NB4 (cell line): ENCODE measurements at regions not wholly inside any gene's neighbourhood (a gene's known extent, or its start where the extent isn't known, plus 50 kb on each side); places are given as distances from the start of the nearest gene placed in this dataset.

Experiments
- POLR2A ChIP-seq: IDR thresholded peaks from 2 replicates; pipeline ENCODE4 v1.6.1; 2011; ENCODE audit warnings: mild to moderate bottlenecking; ENCODE audit not compliant: insufficient read length; ENCODE audit errors: extremely low read depth
- TF ChIP-seq, protein P1 (sequence below): IDR thresholded peaks from one replicate; pipeline ENCODE4 v1.5.1; 2012; ENCODE audit warnings: low read depth, low read length
- TF ChIP-seq, protein P2 (sequence below): IDR thresholded peaks from 2 replicates; pipeline ENCODE4 v1.6.1; 2011; ENCODE audit warnings: low read depth, low read length

DNA sequence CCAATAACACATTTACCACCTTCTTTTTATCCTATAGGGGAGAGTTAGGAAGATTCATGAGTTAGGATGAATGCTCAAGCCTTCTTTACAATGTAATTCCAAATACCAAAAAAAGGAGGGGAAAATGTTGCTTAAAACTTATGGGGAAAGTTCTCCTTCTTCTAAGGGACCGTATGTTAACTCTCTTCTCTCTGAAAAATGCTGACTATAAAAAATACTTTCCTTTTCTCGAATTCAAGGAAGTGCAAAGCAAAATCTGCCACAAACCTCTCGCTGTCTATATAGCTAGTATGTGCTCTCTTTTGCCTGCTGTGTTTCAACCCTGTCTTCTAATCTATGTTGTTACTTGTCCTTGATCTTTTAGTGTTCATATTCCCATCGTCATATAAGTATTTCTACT lies 768.6 kb upstream of the C9orf72 start:
- TF ChIP-seq, protein P1, sequence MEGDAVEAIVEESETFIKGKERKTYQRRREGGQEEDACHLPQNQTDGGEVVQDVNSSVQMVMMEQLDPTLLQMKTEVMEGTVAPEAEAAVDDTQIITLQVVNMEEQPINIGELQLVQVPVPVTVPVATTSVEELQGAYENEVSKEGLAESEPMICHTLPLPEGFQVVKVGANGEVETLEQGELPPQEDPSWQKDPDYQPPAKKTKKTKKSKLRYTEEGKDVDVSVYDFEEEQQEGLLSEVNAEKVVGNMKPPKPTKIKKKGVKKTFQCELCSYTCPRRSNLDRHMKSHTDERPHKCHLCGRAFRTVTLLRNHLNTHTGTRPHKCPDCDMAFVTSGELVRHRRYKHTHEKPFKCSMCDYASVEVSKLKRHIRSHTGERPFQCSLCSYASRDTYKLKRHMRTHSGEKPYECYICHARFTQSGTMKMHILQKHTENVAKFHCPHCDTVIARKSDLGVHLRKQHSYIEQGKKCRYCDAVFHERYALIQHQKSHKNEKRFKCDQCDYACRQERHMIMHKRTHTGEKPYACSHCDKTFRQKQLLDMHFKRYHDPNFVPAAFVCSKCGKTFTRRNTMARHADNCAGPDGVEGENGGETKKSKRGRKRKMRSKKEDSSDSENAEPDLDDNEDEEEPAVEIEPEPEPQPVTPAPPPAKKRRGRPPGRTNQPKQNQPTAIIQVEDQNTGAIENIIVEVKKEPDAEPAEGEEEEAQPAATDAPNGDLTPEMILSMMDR: no peak
- TF ChIP-seq, protein P2, sequence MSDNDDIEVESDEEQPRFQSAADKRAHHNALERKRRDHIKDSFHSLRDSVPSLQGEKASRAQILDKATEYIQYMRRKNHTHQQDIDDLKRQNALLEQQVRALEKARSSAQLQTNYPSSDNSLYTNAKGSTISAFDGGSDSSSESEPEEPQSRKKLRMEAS: no peak
- no peak for TF ChIP-seq POLR2A
